Pancreas (tissue), 10 donors: ENCODE measurements at regions not wholly inside any gene's neighbourhood (a gene's known extent, or its start where the extent isn't known, plus 50 kb on each side); places are given as distances from the start of the nearest gene placed in this dataset.

Source experiments
- ATAC-seq, 4 donors: fragments of 200-7000 bp; cut with Tn5 transposase; one replicate each; pipeline versions ENCODE4 v1.8.0 to v1.9.1; 2020; ENCODE audit warnings: mild to moderate bottlenecking in 4 of 4, moderate library complexity in 4 of 4
- DNase-seq, 6 donors: peaks; one replicate each; pipeline ENCODE4 v3.0.0-alpha.2; 2020
- FAIRE-seq: peaks from 2 replicates; lab custom pipeline; 2012; peaks lifted over from hg19 to GRCh38; lab: Jason Lieb, UNC
- H3K27ac ChIP-seq, 4 donors: fragments of 200-600 bp; sonication (generic); 1 replicate in 3 of 4; 2 replicates in 1 of 4; pipeline versions ENCODE4 v1.5.0 to v1.8.0; 2020
- H3K27me3 ChIP-seq, 4 donors: fragments of 200-600 bp; one replicate each; pipeline ENCODE4 v1.8.0; 2021
- H3K36me3 ChIP-seq, 3 donors: fragments of 200-600 bp; sonication (generic) in 1 of 3; one replicate each; pipeline versions ENCODE4 v1.5.0 to v1.8.0; 2020 to 2021
- H3K4me1 ChIP-seq, 3 donors: fragments of 200-600 bp; one replicate each; pipeline ENCODE4 v1.8.0; 2021
- H3K4me3 ChIP-seq, 4 donors: fragments of 200-600 bp; sonication (generic) in 2 of 4; one replicate each; pipeline versions ENCODE4 v1.5.0 to v1.8.0; 2020 to 2021
- H3K9me3 ChIP-seq, 4 donors: fragments of 200-600 bp; one replicate each; pipeline ENCODE4 v1.8.0; 2021
- CTCF ChIP-seq, 4 donors: fragments of 200-600 bp; sonication (generic) in 3 of 4; IDR thresholded peaks; one replicate each; pipeline versions ENCODE4 v1.5.0 to v1.8.0; 2021; ENCODE audit warnings: antibody characterized with exemption in 4 of 4
- WGBS, 2 donors: extraction: QIAGEN DNeasy Blood & Tissue Kit; methylation state at CpG; one replicate each; pipeline ENCODE4 v1.1.7; 2013; 5-methylcytosine and 5-hydroxymethylcytosine counted together
- intact Hi-C, 3 donors: fragments of 100-400 bp; cut with DNase I; formaldehyde crosslinking; loops; one replicate each; pipeline versions ENCODE4 v1.11.1 to v1.14.2; 2022
- donor health status: healthy with polysubstance abuse.
- donor health status: DM: no; HTN: no; CAD: no; lungs with moderate emphysema.
- donor health status: DM: no; HTN: no; CAD: no.
- donor health status: control.
- donor health status: control.
- donor health status: Bipolar disorder and iron deficiency.
- donor health status: DM: yes; HTN: yes; CAD: no.
- donor health status: DM: no; HTN: no; CAD: no.
- donor health status: DM: no; HTN: no; CAD: no.
- donor health status: DM: yes; HTN: yes; CAD: no.

- TF ChIP-seq CTCF (IDR thresholded peaks at IDR 0.05) = no peak
- Histone ChIP-seq H3K36me3 (no peaks in the 10 kb centered on the region), H3K4me3 (no peak overlapping the region), H3K27ac (no peak overlapping the region), H3K9me3 (no peaks in the 10 kb centered on the region), H3K4me1 (no peaks in the 10 kb centered on the region), H3K27me3 (no peaks in the 10 kb centered on the region)
- FAIRE-seq (no peak), ATAC-seq (no peak), DNase-seq (no peak)
- 85 to 94% methylated on average over 3 of the region's 3 CpGs for WGBS, 2 donors
- intact Hi-C loops = no loop called here
Measured at GRCh38 chr11:34564406-34564805, 50.8 kb upstream of the ELF5 start.

- DNase-seq (no peak), FAIRE-seq (no peak), ATAC-seq (peak in 1 of 4 donors; percentile 32)
- intact Hi-C loops = no loop called here
- no peaks in the 10 kb centered on the region for H3K4me1 ChIP-seq
- WGBS, 2 donors = 36 to 58% methylated on average over 2 of the region's 2 CpGs
- TF ChIP-seq CTCF (IDR thresholded peaks at IDR 0.05) = no peak
- no peaks in the 10 kb centered on the region for H3K9me3 ChIP-seq
- no peak overlapping the region for H3K27ac ChIP-seq
- no peaks in the 10 kb centered on the region for H3K27me3 ChIP-seq
- H3K4me3 ChIP-seq = no peak overlapping the region
- H3K36me3 ChIP-seq = no peaks in the 10 kb centered on the region
Measured at GRCh38 chr11:34564807-34565241, 51.2 kb upstream of the ELF5 start.

- DNase-seq = no peak
- 74 to 82% methylated on average over 2 of the region's 2 CpGs for WGBS, 2 donors
Measured at GRCh38 chr11:34565417-34566207, 52.0 kb upstream of the ELF5 start.

GRCh38 chr11:34566208-34566551, 52.6 kb upstream of the ELF5 start:
- WGBS, 2 donors = 62% methylated on average over 3 of the region's 3 CpGs
- intact Hi-C loops = no loop called here
- no peaks in the 10 kb centered on the region for H3K27me3 ChIP-seq
- TF ChIP-seq CTCF (IDR thresholded peaks at IDR 0.05) = no peak
- no peak overlapping the region for H3K27ac ChIP-seq
- DNase-seq (no peak), FAIRE-seq (no peak), ATAC-seq (peak in 1 of 4 donors; percentile 40)
- H3K9me3 ChIP-seq = no peaks in the 10 kb centered on the region
- H3K4me1 ChIP-seq = no peaks in the 10 kb centered on the region
- H3K36me3 ChIP-seq = no peaks in the 10 kb centered on the region
- H3K4me3 ChIP-seq = no peak overlapping the region

More at GRCh38 chr11:34565417-34566207, 52.0 kb upstream of the ELF5 start:
- intact Hi-C loops = no loop called here
- Histone ChIP-seq H3K9me3 (no peaks in the 10 kb centered on the region), H3K4me1 (no peaks in the 10 kb centered on the region), H3K4me3 (no peak overlapping the region), H3K27me3 (no peaks in the 10 kb centered on the region), H3K36me3 (no peaks in the 10 kb centered on the region), H3K27ac (no peak overlapping the region)
- ATAC-seq (peak in 3 of 4 donors; percentile 32 to 82 (median 38)), FAIRE-seq (no peak)
- peak in 2 of 4 donors; percentile 16 to 22 for TF ChIP-seq CTCF (IDR thresholded peaks at IDR 0.05)

- intact Hi-C loops = no loop called here
Measured at GRCh38 chr11:34566736-34567135, 53.1 kb upstream of the ELF5 start.

More at GRCh38 chr11:34566736-34567135, 53.1 kb upstream of the ELF5 start:
- FAIRE-seq (no peak), ATAC-seq (no peak), DNase-seq (no peak)
- TF ChIP-seq CTCF (IDR thresholded peaks at IDR 0.05) = no peak
- H3K4me1 ChIP-seq = no peaks in the 10 kb centered on the region
- H3K4me3 ChIP-seq = no peak overlapping the region
- WGBS, 2 donors = 84 to 94% methylated on average over 4 of the region's 4 CpGs
- no peak overlapping the region for H3K27ac ChIP-seq
- H3K36me3 ChIP-seq = no peaks in the 10 kb centered on the region
- no peaks in the 10 kb centered on the region for H3K9me3 ChIP-seq
- H3K27me3 ChIP-seq = no peaks in the 10 kb centered on the region
